ENCODE measurements at regions not wholly inside any gene's neighbourhood (a gene's known extent, or its start where the extent isn't known, plus 50 kb on each side); places are given as distances from the start of the nearest gene placed in this dataset.

GRCh38 chr5:60183881-60184280 lies 290.4 kb upstream of the PDE4D start:
- intact Hi-C loops (cut with DNase I) = no loop called here
- Histone ChIP-seq H3K4me1 (no peaks in the 10 kb centered on the region), H3K27ac (no peak overlapping the region), H3K4me3 (no peak overlapping the region), H3K36me3 (no peaks in the 10 kb centered on the region), H3K27me3 (no peaks in the 10 kb centered on the region), H3K9ac (ENCODE audit: low read depth in 2 of 2, low read length in 2 of 2) (no peak overlapping the region), H3K9me3 (no peaks in the 10 kb centered on the region)
- no peak for DNase-seq
- no peak for TF ChIP-seq CTCF (IDR thresholded peaks at IDR 0.05)

- no peak for DNase-seq
These were observed 284.6 kb upstream of the PDE4D start for GRCh38 chr5:60178101-60178500.

GRCh38 chr5:60177596-60177995 lies 284.1 kb upstream of the PDE4D start:
- DNase-seq = no peak
- Histone ChIP-seq H3K9ac (ENCODE audit: low read depth in 2 of 2, low read length in 2 of 2) (no peak overlapping the region), H3K27me3 (no peaks in the 10 kb centered on the region), H3K9me3 (no peaks in the 10 kb centered on the region), H3K4me1 (no peaks in the 10 kb centered on the region), H3K27ac (no peak overlapping the region), H3K36me3 (no peaks in the 10 kb centered on the region), H3K4me3 (no peak overlapping the region)
- intact Hi-C loops (cut with DNase I) = no loop called here
- no peak for TF ChIP-seq CTCF (IDR thresholded peaks at IDR 0.05)

More at GRCh38 chr5:60178101-60178500, 284.6 kb upstream of the PDE4D start:
- Histone ChIP-seq H3K9ac (ENCODE audit: low read depth in 2 of 2, low read length in 2 of 2) (no peak overlapping the region), H3K4me1 (no peaks in the 10 kb centered on the region), H3K36me3 (no peaks in the 10 kb centered on the region), H3K9me3 (no peaks in the 10 kb centered on the region), H3K4me3 (no peak overlapping the region), H3K27ac (no peak overlapping the region), H3K27me3 (no peaks in the 10 kb centered on the region)
- intact Hi-C loops (cut with DNase I) = no loop called here
- no peak for TF ChIP-seq CTCF (IDR thresholded peaks at IDR 0.05)

GRCh38 chr5:60173667-60174066 lies 280.1 kb upstream of the PDE4D start:
- Histone ChIP-seq H3K4me1 (no peaks in the 10 kb centered on the region), H3K9me3 (no peaks in the 10 kb centered on the region), H3K36me3 (no peaks in the 10 kb centered on the region), H3K27ac (no peak overlapping the region), H3K27me3 (no peaks in the 10 kb centered on the region), H3K9ac (ENCODE audit: low read depth in 2 of 2, low read length in 2 of 2) (no peak overlapping the region), H3K4me3 (no peak overlapping the region)
- intact Hi-C loops (cut with DNase I) = no loop called here
- no peak for TF ChIP-seq CTCF (IDR thresholded peaks at IDR 0.05)
- no peak for DNase-seq

- no peak overlapping the region for H3K27ac ChIP-seq
- no peak overlapping the region for H3K4me3 ChIP-seq
- H3K27me3 ChIP-seq = no peaks in the 10 kb centered on the region
- TF ChIP-seq CTCF (IDR thresholded peaks at IDR 0.05) = no peak
- intact Hi-C loops (cut with DNase I) = no loop called here
- no peaks in the 10 kb centered on the region for H3K9me3 ChIP-seq
- H3K4me1 ChIP-seq = no peaks in the 10 kb centered on the region
- H3K36me3 ChIP-seq = no peaks in the 10 kb centered on the region
- no peak for DNase-seq
- H3K9ac ChIP-seq (ENCODE audit: low read depth in 2 of 2, low read length in 2 of 2) = no peak overlapping the region
These were observed 270.2 kb upstream of the PDE4D start for GRCh38 chr5:60163762-60164161.

GRCh38 chr5:60162441-60162840 lies 268.9 kb upstream of the PDE4D start:
- intact Hi-C loops (cut with DNase I) = no loop called here
- H3K27me3 ChIP-seq = no peaks in the 10 kb centered on the region
- no peaks in the 10 kb centered on the region for H3K9me3 ChIP-seq
- H3K9ac ChIP-seq (ENCODE audit: low read depth in 2 of 2, low read length in 2 of 2) = no peak overlapping the region
- H3K4me1 ChIP-seq = no peaks in the 10 kb centered on the region
- H3K27ac ChIP-seq = no peak overlapping the region
- H3K36me3 ChIP-seq = no peaks in the 10 kb centered on the region
- no peak overlapping the region for H3K4me3 ChIP-seq
- TF ChIP-seq CTCF (IDR thresholded peaks at IDR 0.05) = no peak
- DNase-seq = no peak

Measured in colonic mucosa (tissue), 4 donors.